ENCODE measurements at regions not wholly inside any gene's neighbourhood (a gene's known extent, or its start where the extent isn't known, plus 50 kb on each side); places are given as distances from the start of the nearest gene placed in this dataset.

GRCh38 chr11:100629671-100630070 is 57.4 kb upstream of the ARHGAP42 start:
- peaks cover under 1% of the 10 kb centered on the region for H3K9me3 Mint-ChIP-seq
- CTCF ChIA-PET, result interaction anchor here (0.6 to 0.7 kb wide), 2 partner anchors 43 to 565 kb away, joined by 3 read pairs; no protein-coding TSS in a partner anchor
- H3K36me3 Mint-ChIP-seq, result no peaks in the 10 kb centered on the region
- no peak overlapping the region for H3K27ac Mint-ChIP-seq
- no peaks in the 10 kb centered on the region for H3K27me3 Mint-ChIP-seq
- H3K4me3 Mint-ChIP-seq, result no peak overlapping the region
- no peak for DNase-seq
- no peaks in the 10 kb centered on the region for H3K4me1 Mint-ChIP-seq

- no peak overlapping the region for H3K27ac Mint-ChIP-seq
- H3K36me3 Mint-ChIP-seq, result no peaks in the 10 kb centered on the region
- H3K4me3 Mint-ChIP-seq, result no peak overlapping the region
- H3K27me3 Mint-ChIP-seq, result no peaks in the 10 kb centered on the region
- no peak for DNase-seq
- peaks cover 4% of the 10 kb centered on the region for H3K9me3 Mint-ChIP-seq
- CTCF ChIA-PET, result no interaction called here
- H3K4me1 Mint-ChIP-seq, result no peaks in the 10 kb centered on the region
These were observed 56.2 kb upstream of the ARHGAP42 start for GRCh38 chr11:100630898-100631297.

- H3K4me1 Mint-ChIP-seq, result no peaks in the 10 kb centered on the region
- H3K27me3 Mint-ChIP-seq, result no peaks in the 10 kb centered on the region
- H3K4me3 Mint-ChIP-seq, result no peak overlapping the region
- CTCF ChIA-PET, result no interaction called here
- H3K27ac Mint-ChIP-seq, result no peak overlapping the region
- no peak for DNase-seq
- H3K36me3 Mint-ChIP-seq, result no peaks in the 10 kb centered on the region
- peaks cover 4% of the 10 kb centered on the region for H3K9me3 Mint-ChIP-seq
These were observed 55.8 kb upstream of the ARHGAP42 start for GRCh38 chr11:100631316-100631715.

GRCh38 chr11:100632941-100633452 is 54.1 kb upstream of the ARHGAP42 start:
- no peak overlapping the region for H3K27ac Mint-ChIP-seq
- no peak for DNase-seq
- H3K27me3 Mint-ChIP-seq, result no peaks in the 10 kb centered on the region
- H3K9me3 Mint-ChIP-seq, result peaks cover 4% of the 10 kb centered on the region
- H3K4me3 Mint-ChIP-seq, result no peak overlapping the region
- H3K36me3 Mint-ChIP-seq, result no peaks in the 10 kb centered on the region
- CTCF ChIA-PET, result no interaction called here
- H3K4me1 Mint-ChIP-seq, result no peaks in the 10 kb centered on the region

- H3K4me1 Mint-ChIP-seq, result no peaks in the 10 kb centered on the region
- no peak overlapping the region for H3K4me3 Mint-ChIP-seq
- no peaks in the 10 kb centered on the region for H3K27me3 Mint-ChIP-seq
- DNase-seq, result no peak
- peaks cover 4% of the 10 kb centered on the region for H3K9me3 Mint-ChIP-seq
- H3K36me3 Mint-ChIP-seq, result no peaks in the 10 kb centered on the region
- CTCF ChIA-PET, result no interaction called here
- no peak overlapping the region for H3K27ac Mint-ChIP-seq
These were observed 51.9 kb upstream of the ARHGAP42 start for GRCh38 chr11:100635194-100635593.

GRCh38 chr11:100636536-100636935 is 50.6 kb upstream of the ARHGAP42 start:
- H3K27me3 Mint-ChIP-seq, result no peaks in the 10 kb centered on the region
- peaks cover 4% of the 10 kb centered on the region for H3K9me3 Mint-ChIP-seq
- CTCF ChIA-PET, result no interaction called here
- DNase-seq, result no peak
- no peaks in the 10 kb centered on the region for H3K36me3 Mint-ChIP-seq
- H3K4me1 Mint-ChIP-seq, result no peaks in the 10 kb centered on the region
- H3K27ac Mint-ChIP-seq, result no peak overlapping the region
- H3K4me3 Mint-ChIP-seq, result no peak overlapping the region
